G401.6 (cell line): ENCODE measurements at regions not wholly inside any gene's neighbourhood (a gene's known extent, or its start where the extent isn't known, plus 50 kb on each side); places are given as distances from the start of the nearest gene placed in this dataset.
"Not testable (repeated sequence)": the region's sequence is repeated elsewhere in the genome, so short reads cannot be mapped to it uniquely, and the experiment has no call there.

ENCODE experiments used
- FAIRE-seq: peaks from 2 replicates; lab custom pipeline; 2012; peaks lifted over from hg19 to GRCh38; lab: Jason Lieb, UNC

DNA sequence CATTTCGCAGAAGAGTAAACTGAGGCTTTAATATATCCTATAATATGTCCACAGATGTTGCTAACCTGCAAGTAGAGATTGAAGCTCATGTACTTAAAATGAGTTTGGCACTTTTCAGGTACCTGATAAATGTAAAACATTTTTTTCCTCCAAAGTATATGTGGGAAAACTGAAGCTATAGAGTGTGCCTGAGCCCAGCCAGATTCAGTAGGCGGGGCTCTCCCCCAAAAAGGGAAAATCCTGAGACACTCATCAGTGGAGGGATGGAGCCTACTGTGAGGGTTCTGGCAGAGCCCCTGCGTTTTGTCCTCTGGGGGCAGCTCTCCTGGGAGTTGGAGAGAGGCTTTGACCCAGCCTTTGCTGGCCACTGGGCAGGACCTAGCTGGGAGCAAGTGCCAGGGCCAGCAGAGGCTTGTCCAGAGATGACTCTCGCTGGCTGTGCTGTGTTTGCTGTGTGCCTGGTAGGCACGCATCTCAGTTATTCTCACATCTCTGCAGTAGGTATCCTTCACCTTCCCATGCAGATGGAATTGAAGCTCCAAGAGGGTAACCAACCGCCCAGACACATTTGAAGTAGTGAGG, 81.1 kb upstream of the SPRY4 start:
- FAIRE-seq, result no peak

DNA sequence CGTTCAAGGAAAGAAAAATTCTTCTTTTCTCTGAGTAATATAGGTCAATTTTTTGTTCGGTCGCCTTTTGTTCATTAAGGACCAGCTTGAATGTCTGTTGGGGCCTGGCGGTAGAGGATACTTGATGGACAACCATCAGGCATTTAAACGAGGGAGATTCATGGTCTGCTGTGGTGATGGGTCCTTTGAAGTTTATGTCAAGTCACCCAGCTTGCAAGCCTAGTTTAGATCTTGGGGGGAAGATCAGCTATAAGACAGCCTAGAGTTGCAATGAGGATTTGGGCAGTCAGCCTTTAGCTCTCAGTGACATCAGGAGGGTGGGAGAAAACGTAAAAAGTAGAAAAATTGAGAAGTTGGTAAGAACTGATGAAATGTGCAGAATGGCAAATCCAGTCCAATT, 80.2 kb upstream of the SPRY4 start:
- FAIRE-seq, result no peak

DNA sequence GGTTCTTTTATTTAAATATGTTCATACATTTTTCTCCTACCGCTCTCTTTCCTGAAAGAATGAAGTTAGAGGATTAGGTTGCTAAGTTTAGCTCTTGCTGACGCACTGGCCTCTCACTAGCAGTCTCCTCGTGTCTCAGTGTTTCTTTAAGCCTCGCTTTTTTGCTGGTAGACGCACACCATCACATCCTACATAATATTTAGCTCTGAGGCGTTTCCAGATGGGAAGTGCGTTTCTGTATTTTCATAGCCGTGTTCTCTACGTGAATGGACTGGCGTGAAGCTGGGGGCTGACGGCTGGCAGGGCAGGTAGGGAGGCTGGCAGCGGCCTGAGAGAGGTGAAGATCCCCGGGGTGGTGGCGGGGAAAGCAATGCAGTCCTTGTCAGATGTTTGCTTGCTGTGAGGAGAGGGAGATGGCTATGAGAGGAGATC, 79.2 kb upstream of the SPRY4 start:
- FAIRE-seq, result no peak

DNA sequence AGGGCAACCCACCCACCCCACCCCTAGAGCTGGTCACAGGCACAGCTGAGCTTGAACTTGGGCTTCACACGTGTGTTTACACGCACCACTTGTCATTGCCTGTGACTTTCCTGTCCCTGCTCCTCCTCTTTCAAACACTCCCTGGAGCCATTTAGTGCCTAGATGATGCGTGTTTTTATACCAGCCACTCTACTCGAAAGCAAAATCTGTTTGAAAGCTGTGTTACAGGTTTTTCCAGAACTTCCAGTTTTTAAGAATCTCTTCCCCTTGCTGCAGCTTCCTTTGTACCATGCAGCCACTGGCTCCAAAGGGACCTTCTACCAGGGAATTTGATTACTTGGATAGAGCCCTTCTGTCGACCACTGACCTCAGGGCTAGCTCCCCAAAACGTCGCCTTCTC, 78.8 kb upstream of the SPRY4 start:
- no peak for FAIRE-seq

DNA sequence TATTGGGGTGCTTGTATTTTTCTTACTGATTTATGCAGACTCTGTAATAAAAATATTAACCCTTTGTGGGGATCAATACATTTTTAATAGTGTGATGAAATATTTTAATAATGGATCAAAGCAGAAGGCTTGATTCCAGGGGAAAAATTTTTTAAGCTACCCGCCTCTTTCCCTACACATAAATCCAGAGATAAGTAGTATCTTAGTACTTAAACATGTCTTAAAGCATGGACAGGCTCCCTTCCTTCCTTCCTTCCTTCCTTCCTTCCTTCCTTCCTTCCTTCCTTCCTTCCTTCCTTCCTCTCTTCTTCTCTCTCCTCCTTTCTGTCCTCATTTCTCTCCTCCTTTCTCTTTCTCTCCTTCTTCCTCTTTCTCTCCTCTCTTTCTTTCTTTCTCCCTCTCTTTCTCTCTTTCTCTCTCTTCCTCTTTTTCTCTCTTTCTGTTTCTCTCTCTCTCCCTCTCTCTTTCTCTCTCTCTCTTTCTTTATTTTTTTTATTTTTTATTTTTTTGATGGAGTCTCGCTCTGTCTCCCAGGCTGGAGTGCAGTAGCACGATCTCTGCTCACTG, 78.0 kb upstream of the SPRY4 start:
- FAIRE-seq, result no peak

DNA sequence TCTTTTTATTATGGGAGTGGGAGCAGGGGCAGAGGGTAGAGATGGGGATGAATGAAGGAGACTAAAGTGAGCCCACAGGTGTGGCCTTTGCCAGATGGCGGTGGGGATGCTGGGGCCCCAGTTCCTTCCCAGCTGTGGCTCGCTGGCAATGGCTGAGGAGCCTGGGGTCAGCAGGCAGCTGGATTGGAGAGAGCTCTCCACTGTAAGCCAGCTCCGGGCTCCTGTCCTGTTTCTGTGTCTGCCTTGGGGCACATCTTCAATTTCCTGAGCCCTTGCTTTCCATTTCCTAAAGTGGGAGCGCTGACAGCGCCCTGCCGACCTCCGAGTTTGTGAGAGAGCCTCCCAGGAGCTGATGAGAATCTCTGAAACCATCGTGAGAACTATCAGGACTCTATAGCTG, 75.6 kb upstream of the SPRY4 start:
- FAIRE-seq, result no peak

DNA sequence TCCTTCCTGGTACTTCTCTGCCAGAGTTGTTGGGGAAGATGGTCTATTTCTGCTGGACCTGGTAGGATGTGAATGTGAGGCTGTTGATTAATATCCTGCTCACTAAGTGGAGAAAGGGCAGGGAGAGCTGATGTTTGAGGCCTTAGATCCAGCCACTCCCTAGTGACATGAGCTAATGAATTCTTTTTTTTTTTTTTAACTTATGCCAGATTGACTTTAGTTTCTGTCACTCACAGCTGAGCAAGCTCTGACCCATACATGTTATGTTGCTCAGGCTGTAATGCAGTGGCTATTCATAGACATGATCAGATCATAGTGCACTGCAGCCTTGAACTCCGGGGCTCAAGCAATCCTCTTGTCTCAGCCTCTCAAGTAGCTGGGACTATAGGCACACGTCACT, 75.1 kb upstream of the SPRY4 start:
- FAIRE-seq, result no peak

DNA sequence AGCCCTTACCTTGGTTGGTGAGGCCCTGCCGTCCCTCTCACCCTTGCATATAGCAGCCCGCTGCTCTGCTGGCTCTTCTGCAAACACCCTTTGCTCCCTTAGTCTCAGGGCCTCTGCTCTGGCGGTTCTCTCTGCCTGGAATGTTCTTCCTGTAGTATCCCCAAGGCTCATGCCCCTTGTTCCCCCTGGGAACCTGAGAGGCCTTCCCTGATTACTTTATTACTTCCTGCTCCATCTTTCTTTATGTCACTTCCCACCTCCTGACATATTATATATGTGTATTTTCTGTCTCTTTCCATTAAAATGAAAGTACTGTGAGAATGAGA, 73.9 kb upstream of the SPRY4 start:
- FAIRE-seq, result no peak

DNA sequence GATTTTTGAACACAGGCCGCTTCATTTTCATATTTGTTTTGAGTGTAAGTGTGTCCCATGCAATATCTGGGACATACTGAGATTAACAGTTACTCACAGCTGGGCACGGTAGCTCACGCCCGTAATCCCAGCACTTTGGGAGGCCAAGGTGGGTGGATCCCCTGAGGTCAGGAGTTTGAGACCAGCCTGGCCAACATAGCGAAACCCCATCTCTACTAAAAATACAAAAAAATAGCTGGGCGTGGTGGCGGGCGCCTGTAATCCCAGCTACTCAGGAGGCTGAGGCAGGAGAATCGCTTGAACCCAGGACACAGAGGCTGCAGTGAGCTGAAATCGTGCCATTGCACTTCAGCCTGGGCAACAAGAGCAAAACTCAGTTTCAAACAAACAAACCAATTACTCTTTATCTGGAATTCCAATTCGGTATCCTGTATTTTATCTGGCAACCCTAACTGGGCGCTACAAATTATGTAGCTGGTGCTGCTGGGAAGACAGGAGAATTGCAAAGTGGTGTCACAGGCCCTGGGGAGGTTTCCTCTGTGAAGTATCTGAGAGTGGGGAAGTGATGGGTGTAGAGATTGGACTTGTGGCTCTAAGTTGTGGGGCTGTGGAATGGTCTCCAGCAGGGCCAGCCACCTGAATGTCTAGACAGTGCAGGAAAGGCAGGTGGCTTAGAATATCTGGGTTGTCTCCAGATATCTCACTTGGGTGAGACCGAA, 73.3 kb upstream of the SPRY4 start:
- not testable (repeated sequence) for FAIRE-seq

DNA sequence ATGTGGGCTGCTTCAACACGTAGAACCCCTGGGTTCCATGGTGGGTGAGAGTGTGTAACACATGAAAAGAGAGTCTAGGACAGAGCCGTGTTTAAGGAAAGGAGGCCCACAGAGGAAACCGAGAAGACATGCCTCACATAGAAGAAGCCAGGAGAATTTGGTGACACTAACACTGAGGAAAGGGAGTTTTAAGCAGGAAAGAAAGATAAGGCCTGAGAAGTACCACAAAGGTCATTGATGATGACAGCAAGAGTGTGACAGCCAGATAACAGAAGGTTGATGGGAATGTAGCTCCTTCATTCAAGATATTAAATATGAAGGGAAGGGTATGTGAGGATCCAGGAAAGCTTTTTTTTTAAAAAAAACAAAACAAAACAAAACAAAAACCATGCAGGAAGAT, 72.4 kb upstream of the SPRY4 start:
- FAIRE-seq, result no peak

DNA sequence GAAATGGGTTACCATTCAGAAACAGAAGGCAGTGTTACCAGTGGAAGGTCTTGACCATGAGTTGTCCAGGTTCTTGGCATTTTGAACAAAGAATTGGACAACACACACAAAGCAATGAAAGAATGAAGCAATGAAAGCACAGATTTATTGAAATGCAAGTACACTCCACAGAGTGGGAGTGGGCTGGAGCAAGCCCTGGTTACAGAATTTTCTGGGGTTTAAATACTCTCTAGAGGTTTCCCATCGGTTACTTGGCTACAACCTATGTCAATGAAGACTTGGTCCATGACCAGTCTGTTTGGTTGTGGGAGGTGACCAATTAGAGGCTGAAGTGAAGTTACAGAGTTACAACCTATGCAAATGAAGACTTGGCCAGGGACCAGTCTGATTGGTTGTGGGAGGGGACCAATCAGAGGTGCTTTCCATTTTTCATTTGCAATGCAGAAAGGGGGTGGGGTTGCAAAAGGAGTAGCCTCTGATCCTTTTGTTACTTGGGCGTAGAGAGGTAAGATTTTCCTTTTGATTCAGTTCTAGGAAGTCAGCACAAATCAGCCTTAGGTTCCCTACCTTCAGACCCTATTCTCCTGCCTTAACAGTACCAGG, 71.7 kb upstream of the SPRY4 start:
- no peak for FAIRE-seq

DNA sequence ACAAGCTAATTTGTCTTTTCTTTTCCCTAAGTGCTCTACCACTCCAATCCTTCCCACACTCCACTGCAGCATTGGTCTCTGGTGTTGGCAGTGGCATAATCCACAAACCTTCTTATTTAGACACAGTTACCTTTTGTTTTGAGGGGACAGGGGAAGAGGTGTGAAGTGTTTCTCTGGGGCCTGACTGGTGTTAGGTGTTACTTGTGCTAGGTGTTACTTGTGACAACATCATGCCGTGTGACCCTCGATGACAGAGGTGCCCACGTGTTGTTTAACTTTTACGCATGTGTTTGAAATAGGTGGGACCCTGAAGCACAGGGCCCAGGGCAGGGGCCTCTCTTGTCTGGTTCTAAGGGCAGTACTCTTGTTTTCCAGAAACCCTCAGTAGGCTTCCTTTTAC, 70.5 kb upstream of the SPRY4 start:
- FAIRE-seq, result no peak

DNA sequence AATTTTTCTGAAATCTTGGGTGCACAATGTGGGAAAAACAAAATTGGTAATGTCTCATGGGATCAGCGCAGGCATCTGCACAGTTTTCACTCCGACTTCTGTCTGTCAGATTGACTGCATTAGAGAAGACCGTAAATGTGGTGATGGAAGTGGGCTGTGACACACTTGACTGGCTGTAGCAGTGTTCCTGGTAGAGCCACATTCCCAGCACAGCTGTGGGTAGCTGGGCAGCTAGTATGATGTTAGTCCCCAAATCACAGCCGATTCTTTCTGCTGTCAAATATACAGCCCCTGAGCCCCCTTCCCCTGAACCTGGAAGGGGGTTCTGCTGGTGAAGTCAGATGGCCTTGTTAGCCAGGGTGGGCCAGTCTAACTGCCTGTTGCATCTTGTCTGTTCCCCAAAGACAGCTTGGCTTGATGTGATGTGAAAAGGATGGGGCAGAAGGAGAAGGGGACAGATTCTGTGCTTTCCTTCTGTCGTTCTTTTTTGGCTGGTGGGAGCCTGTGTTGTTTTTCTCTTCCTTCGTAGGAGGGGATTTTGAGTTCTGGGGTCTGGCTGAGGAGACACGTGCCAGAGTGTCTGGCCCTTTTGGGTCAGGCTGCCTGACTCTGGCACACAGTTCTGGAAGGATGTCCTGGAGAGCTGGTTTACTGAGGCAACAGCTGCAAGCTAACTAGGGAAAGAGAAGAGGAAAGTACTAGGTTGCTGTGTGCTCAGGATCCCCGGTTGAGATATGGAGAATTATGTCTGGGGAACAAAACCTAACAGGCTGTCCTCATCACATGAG, 66.4 kb upstream of the SPRY4 start:
- no peak for FAIRE-seq

DNA sequence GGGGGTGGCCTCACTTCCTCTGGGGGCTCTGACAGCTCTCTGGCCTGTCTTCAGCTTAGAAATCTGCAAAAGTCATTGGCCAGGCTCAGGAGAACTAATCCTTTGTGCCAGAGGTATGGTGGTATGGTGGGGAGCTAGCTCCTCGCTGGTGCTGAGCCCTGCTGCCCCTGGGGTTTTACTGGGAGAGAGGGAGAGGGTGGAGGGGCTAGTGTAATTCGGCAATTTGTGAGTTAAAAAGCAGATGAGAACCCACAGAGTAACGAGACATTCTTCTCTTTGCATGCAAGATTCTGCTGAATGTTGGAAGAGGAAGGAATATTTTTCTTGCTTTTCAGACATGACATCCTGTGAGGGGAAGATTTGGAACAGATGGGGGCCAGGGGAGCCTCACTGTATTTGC, 65.5 kb upstream of the SPRY4 start:
- FAIRE-seq, result no peak

DNA sequence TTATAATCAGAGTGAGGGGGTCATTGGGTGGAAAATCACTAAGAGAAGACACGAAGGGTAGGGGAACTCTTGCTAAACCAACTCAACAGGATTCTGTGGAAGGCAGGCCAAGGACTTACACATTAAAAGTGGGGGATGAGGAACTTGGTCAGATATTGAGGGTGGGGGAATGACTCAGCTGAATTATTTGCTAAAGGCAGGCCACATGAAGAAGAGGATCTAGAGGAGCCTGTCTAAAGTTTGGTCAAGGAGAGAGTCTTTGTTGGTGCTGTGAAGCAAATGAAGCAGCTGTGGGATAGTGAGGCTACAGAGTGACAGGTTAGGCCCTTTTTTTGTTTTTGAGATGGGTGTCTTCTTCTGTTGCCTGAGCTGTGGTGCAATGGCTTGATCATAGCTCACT, 63.9 kb upstream of the SPRY4 start:
- FAIRE-seq, result no peak

DNA sequence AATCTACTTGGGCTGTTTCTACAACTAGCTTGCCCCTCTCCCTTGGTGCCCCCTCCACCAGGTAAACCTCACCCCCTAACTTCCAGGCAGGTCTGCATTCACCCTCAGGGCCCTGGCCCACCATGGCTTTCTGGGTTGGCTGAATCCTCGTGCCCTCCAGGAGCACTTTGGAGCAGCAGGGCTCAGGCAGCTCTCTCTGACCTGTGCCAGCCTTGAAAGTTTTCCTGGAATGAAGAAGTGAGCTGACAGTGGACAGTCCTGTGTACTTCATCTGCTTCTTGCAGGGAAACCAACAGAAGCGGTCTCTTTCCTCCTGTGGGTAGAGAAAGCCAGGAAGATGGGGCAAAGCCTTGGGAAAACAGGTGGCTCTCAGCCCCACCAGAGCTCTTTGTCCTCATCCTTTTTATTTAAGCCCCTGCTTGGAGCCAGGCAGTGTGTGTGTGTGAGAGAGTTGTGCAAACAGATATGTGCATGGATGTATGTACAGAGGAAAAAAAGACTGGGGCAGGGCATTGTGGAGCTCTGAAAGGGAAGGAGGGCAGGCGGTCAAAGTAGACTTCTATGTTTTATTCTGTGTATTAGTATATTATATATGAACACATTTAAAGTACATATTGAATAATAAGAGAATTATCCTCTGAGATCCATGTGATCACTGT, 62.3 kb upstream of the SPRY4 start:
- no peak for FAIRE-seq

DNA sequence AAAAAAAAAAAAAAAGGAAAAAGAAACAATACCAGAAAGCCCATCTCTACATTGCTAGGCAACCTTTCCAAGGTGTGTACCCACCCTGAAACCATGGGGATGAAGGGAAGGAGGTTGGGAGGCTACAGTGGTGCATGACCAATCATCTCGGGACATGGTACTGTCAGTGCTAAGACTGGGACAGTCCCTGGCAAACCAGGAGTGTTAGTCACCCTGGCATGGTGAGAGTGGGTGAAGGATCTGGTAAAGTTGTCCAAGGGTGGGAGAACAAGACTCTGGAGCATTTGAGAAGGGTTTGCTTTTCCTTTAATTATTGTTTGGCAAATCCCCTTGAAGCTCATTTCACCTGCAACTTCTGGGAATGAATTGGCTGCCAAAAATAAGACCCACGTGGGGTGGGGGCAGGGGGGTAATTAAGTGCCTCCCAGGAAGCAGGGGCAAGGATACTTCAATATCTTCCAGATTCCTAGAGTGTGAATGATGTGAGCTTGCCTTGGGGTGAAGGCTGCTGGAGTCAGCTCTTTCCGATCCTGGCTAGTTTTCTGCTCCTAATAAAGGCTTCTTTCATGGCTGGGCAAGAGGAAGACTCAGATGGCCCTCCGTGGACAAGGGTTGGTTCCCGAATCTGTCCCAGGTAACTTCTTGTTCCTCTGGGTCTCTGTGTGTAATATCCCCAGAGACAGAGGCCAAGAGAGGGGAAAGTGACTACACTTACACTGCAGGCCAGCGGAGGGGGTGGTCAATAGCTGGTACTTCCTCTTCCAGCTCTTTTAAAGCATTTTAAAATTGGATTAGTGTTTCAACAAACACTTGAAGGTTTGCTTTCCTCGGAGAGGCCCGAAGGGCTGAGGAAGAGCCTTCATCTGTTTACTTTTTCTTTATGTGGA, 61.6 kb upstream of the SPRY4 start:
- no peak for FAIRE-seq

DNA sequence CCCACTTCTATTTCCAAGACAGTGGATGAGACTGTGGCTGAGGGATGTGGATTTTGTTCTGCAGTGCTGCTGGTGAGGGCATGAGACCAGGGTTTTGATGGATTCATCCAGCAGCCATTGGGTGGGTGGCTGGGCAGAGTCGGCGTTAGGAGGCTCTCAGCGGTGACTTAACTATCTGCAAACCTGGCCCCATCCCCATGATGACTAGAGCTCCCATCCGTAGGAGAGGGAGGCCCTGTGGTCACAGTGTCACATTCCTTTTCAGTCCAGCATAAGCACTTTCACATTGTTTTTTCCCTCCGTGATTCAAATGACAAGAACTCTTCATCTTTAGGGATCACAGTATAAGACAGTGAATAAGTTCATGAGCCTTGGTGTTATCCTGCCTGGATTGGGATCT, 60.4 kb upstream of the SPRY4 start:
- FAIRE-seq, result no peak

DNA sequence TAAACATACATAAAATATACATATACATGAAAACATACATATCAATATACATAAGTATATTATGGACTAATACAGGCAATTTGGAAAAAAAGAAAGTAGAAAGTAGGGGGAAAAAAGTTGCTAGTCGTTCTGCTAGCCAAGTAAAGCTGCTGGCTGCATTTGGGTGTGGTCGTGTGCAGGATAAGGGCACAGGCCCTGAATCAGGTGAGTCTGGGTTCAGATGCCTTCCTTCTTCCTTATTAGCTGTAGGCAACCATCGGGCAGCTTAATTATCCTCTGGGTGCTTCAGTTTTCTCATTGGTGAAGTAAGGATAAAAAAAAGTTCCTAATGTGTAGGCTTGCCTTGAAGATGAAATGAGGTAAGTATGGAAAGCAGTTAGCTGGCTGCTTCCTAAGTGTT, 59.2 kb upstream of the SPRY4 start:
- no peak for FAIRE-seq

DNA sequence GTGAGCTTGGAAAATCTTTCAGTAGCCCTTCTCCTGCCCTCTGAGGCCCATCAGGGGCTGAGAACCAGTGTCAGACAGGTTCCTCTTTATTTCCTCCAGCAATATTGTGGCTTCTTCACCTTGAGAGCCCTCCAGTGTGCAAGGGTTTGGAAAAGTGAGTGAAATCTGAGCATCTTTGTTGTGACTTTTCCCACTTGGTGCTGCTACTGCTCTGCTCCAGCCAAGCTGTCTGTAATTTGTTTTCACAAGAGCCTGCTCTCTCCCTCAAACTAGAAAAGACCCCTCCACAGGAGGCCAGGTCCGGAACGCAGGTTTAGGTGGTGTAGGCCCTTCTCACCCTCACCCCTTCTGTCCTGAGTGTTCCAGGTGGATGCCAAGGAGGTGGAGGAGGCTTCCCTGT, 57.4 kb upstream of the SPRY4 start:
- no peak for FAIRE-seq
